Panc1 (cell line): ENCODE measurements at regions not wholly inside any gene's neighbourhood (a gene's known extent, or its start where the extent isn't known, plus 50 kb on each side); places are given as distances from the start of the nearest gene placed in this dataset.

ENCODE experiments used
- ATAC-seq: fragments of 200-7000 bp; cut with Tn5 transposase; 2 replicates; pipeline ENCODE4 v1.9.1; 2020; ENCODE audit warnings: mild to moderate bottlenecking, moderate library complexity
- BruUV-seq: library from RNA; stranded (reverse); fragments of 400-500 nt; replicated peaks from 2 replicates; lab custom pipeline; 2021; lab: Mats Ljungman, UMichigan
- CTCF ChIA-PET: fragments of 300-600 bp; sonication (Branson Sonifier 250); formaldehyde crosslinking; loops from one replicate; lab custom pipeline; 2022; ENCODE audit warnings: antibody characterized with exemption; lab: Charles Lee
- POLR2A ChIA-PET: fragments of 300-600 bp; sonication (Branson Sonifier 250); formaldehyde crosslinking; loops from one replicate; lab custom pipeline; 2022; ENCODE audit warnings: antibody characterized with exemption; lab: Charles Lee
- DNase-seq: peaks from one replicate; pipeline ENCODE4 v3.0.0-alpha.2; 2010; ENCODE audit warnings: low read depth, low spot score
- H3K27ac ChIP-seq: 2 replicates; pipeline ENCODE4 v1.5.1; 2011; ENCODE audit warnings: mild to moderate bottlenecking, low read length, inconsistent platforms
- H3K27me3 ChIP-seq: fragments of 200-500 bp; sonication (Bioruptor generic); 2 replicates; pipeline ENCODE4 v1.6.0; 2014; ENCODE audit warnings: low read length, inconsistent platforms; ENCODE audit not compliant: control insufficient read depth, insufficient read depth
- H3K36me3 ChIP-seq: fragments of 200-500 bp; sonication (Bioruptor generic); 2 replicates; pipeline ENCODE4 v1.5.1; 2014; ENCODE audit warnings: inconsistent platforms, mild to moderate bottlenecking, low read length, moderate library complexity; ENCODE audit not compliant: control insufficient read depth, insufficient read depth
- H3K4me1 ChIP-seq: 2 replicates; pipeline ENCODE4 v1.5.1; 2011; ENCODE audit warnings: inconsistent platforms, mild to moderate bottlenecking, low read length, moderate library complexity; ENCODE audit not compliant: control insufficient read depth, insufficient read depth
- H3K4me3 ChIP-seq, 2 experiments: 2 replicates each; pipeline ENCODE4 v1.5.1; 2011 to 2012; ENCODE audit warnings: low read depth in 2 of 2, low read length in 2 of 2, mild to moderate bottlenecking in 2 of 2, inconsistent platforms in 1 of 2, moderate library complexity in 1 of 2
- H3K9me3 ChIP-seq: fragments of 200-500 bp; sonication (Bioruptor generic); 2 replicates; pipeline ENCODE4 v1.5.1; 2014; ENCODE audit warnings: low read depth, mild to moderate bottlenecking, inconsistent platforms, low read length, moderate library complexity; ENCODE audit not compliant: control insufficient read depth, insufficient read depth
- CTCF ChIP-seq: fragments of 450-650 bp; IDR thresholded peaks from 2 replicates; pipeline ENCODE4 v1.5.1; 2017; ENCODE audit warnings: mild to moderate bottlenecking
- POLR2AphosphoS5 ChIP-seq: IDR thresholded peaks from 2 replicates; pipeline ENCODE4 v1.6.1; 2012; ENCODE audit warnings: mild to moderate bottlenecking, low read depth, low read length, moderate library complexity
- REST ChIP-seq, 2 experiments: IDR thresholded peaks; 2 replicates each; pipeline ENCODE4 v1.6.1; 2011 to 2012; ENCODE audit warnings: low read depth in 2 of 2, control low read depth in 1 of 2, low read length in 1 of 2, mild to moderate bottlenecking in 1 of 2, moderate library complexity in 1 of 2; ENCODE audit not compliant: insufficient read depth in 1 of 2
- SIN3A ChIP-seq: IDR thresholded peaks from 2 replicates; pipeline ENCODE4 v1.6.1; 2012; ENCODE audit warnings: low read depth, mild to moderate bottlenecking, low read length, moderate library complexity, borderline replicate concordance; ENCODE audit not compliant: insufficient read depth
- TCF7L2 ChIP-seq: IDR thresholded peaks from 2 replicates; pipeline ENCODE4 v1.6.1; 2011; ENCODE audit warnings: mild to moderate bottlenecking, low read depth, low read length, inconsistent platforms
- in situ Hi-C: cut with HindIII; loops from 2 replicates; pipeline ENCODE4 v1.10.0; 2016; ENCODE audit warnings: low sequenced_read_pairs, low pct_unique_long_range_greater_than_20kb
- intact Hi-C: fragments of 100-400 bp; cut with micrococcal nuclease; formaldehyde crosslinking; loops from one replicate; pipeline ENCODE4 v1.10.0; 2022; ENCODE audit not compliant: unreplicated experiment

- no TSS peak for BruUV-seq
- Histone ChIP-seq H3K9me3 (no peaks in the 10 kb centered on the region), H3K4me3 (no peak overlapping the region), H3K36me3 (no peaks in the 10 kb centered on the region), H3K27me3 (no peaks in the 10 kb centered on the region), H3K27ac (no peak overlapping the region), H3K4me1 (no peaks in the 10 kb centered on the region)
- intact Hi-C loops (no loop called here), in situ Hi-C loops (no loop called here)
- CTCF ChIA-PET, result no interaction called here
- POLR2A ChIA-PET, result no interaction called here
- DNase-seq (no peak), ATAC-seq (no peak)
- TF ChIP-seq POLR2AphosphoS5 (no peak), SIN3A (no peak), REST (IDR thresholded peaks at IDR 0.05; ENCODE audit: insufficient read depth in 1 of 2, low read depth in 2 of 2, low read length in 1 of 2) (no peak)
Measured at GRCh38 chr3:5343459-5343858, 156.0 kb downstream of the EDEM1 start.

- in situ Hi-C loops (no loop called here), intact Hi-C loops (no loop called here)
- H3K4me3 ChIP-seq, result no peak overlapping the region
- H3K4me1 ChIP-seq, result no peaks in the 10 kb centered on the region
- H3K27me3 ChIP-seq, result no peaks in the 10 kb centered on the region
- ChIA-PET POLR2A (no interaction called here), CTCF (no interaction called here)
- ATAC-seq (no peak), DNase-seq (no peak)
- H3K9me3 ChIP-seq, result no peaks in the 10 kb centered on the region
- H3K36me3 ChIP-seq, result no peaks in the 10 kb centered on the region
- H3K27ac ChIP-seq, result no peak overlapping the region
- no TSS peak for BruUV-seq
- no peak for TF ChIP-seq POLR2AphosphoS5
- no peak for TF ChIP-seq CTCF
- no peak for TF ChIP-seq REST (IDR thresholded peaks at IDR 0.05; ENCODE audit: insufficient read depth in 1 of 2, low read depth in 2 of 2, low read length in 1 of 2)
- no peak for TF ChIP-seq SIN3A
- no peak for TF ChIP-seq TCF7L2
Measured at GRCh38 chr3:5344707-5345106, 157.2 kb downstream of the EDEM1 start.
